WTC11 (cell line): ENCODE measurements at regions not wholly inside any gene's neighbourhood (a gene's known extent, or its start where the extent isn't known, plus 50 kb on each side); places are given as distances from the start of the nearest gene placed in this dataset.

Experiments
- CTCF ChIP-seq: fragments of 200-600 bp; IDR thresholded peaks from 2 replicates; pipeline ENCODE4 v1.8.0; 2022; ENCODE audit warnings: antibody characterized with exemption
- E2F1 ChIP-seq: sonication (generic); formaldehyde crosslinking; IDR thresholded peaks from 2 replicates; pipeline ENCODE4 v1.8.0; 2022; ENCODE audit warnings: mild to moderate bottlenecking, missing genetic modification reagents
- STAT6 ChIP-seq: sonication (generic); formaldehyde crosslinking; conservative IDR thresholded peaks from 2 replicates; pipeline ENCODE4 v1.8.1; 2023; ENCODE audit warnings: mild to moderate bottlenecking, low read depth, missing genetic modification reagents, moderate library complexity

- TF ChIP-seq E2F1 (CRISPR knock-in tag) (no peak), CTCF (no peak), STAT6 (no peak)
These were observed 67.4 kb downstream of the GTPBP8 start for GRCh38 chr3:113058188-113058587.
